Osteocyte (in vitro differentiated cells): ENCODE measurements at regions not wholly inside any gene's neighbourhood (a gene's known extent, or its start where the extent isn't known, plus 50 kb on each side); places are given as distances from the start of the nearest gene placed in this dataset.

ENCODE experiments used
- DNase-seq: peaks from one replicate; pipeline ENCODE4 v3.0.0; 2021; ENCODE audit warnings: mixed read lengths; ENCODE audit not compliant: unreplicated experiment; ENCODE audit errors: extremely low spot score
- H3K27ac Mint-ChIP-seq: one replicate; pipeline ENCODE4 v1.8.0; 2021; ENCODE audit warnings: mild to moderate bottlenecking, mixed read lengths; ENCODE audit not compliant: unreplicated experiment
- H3K27me3 Mint-ChIP-seq: one replicate; pipeline ENCODE4 v1.8.0; 2021; ENCODE audit warnings: mixed read lengths; ENCODE audit not compliant: unreplicated experiment
- H3K36me3 Mint-ChIP-seq: one replicate; pipeline ENCODE4 v1.8.0; 2021; ENCODE audit warnings: mixed read lengths; ENCODE audit not compliant: unreplicated experiment
- H3K4me1 Mint-ChIP-seq: one replicate; pipeline ENCODE4 v1.8.0; 2021; ENCODE audit warnings: mixed read lengths; ENCODE audit not compliant: unreplicated experiment
- H3K4me3 Mint-ChIP-seq: one replicate; pipeline ENCODE4 v1.8.0; 2021; ENCODE audit warnings: mild to moderate bottlenecking, moderate library complexity, mixed read lengths; ENCODE audit not compliant: unreplicated experiment
- H3K9me3 Mint-ChIP-seq: one replicate; pipeline ENCODE4 v1.8.0; 2021; ENCODE audit warnings: mixed read lengths; ENCODE audit not compliant: unreplicated experiment
- TF ChIP-seq, protein P1 (sequence below): fragments of 200-600 bp; sonication (generic); IDR thresholded peaks from 2 replicates; pipeline ENCODE4 v1.5.0; 2021; ENCODE audit warnings: antibody characterized with exemption, mild to moderate bottlenecking, moderate library complexity

GRCh38 chr5:159504857-159505304, 174.6 kb upstream of the IL12B start:
- Mint-ChIP-seq H3K4me1 (peaks cover 34% of the 10 kb centered on the region), H3K27ac (peak overlapping the region; percentile 61), H3K27me3 (no peaks in the 10 kb centered on the region), H3K36me3 (peaks cover 2% of the 10 kb centered on the region), H3K4me3 (no peak overlapping the region), H3K9me3 (no peaks in the 10 kb centered on the region)
- no peak for DNase-seq
- TF ChIP-seq, protein P1, sequence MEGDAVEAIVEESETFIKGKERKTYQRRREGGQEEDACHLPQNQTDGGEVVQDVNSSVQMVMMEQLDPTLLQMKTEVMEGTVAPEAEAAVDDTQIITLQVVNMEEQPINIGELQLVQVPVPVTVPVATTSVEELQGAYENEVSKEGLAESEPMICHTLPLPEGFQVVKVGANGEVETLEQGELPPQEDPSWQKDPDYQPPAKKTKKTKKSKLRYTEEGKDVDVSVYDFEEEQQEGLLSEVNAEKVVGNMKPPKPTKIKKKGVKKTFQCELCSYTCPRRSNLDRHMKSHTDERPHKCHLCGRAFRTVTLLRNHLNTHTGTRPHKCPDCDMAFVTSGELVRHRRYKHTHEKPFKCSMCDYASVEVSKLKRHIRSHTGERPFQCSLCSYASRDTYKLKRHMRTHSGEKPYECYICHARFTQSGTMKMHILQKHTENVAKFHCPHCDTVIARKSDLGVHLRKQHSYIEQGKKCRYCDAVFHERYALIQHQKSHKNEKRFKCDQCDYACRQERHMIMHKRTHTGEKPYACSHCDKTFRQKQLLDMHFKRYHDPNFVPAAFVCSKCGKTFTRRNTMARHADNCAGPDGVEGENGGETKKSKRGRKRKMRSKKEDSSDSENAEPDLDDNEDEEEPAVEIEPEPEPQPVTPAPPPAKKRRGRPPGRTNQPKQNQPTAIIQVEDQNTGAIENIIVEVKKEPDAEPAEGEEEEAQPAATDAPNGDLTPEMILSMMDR, result no peak

GRCh38 chr5:159507055-159507454, 176.8 kb upstream of the IL12B start:
- Mint-ChIP-seq H3K27ac (no peak overlapping the region), H3K27me3 (no peaks in the 10 kb centered on the region), H3K4me1 (peaks cover 53% of the 10 kb centered on the region)

DNA sequence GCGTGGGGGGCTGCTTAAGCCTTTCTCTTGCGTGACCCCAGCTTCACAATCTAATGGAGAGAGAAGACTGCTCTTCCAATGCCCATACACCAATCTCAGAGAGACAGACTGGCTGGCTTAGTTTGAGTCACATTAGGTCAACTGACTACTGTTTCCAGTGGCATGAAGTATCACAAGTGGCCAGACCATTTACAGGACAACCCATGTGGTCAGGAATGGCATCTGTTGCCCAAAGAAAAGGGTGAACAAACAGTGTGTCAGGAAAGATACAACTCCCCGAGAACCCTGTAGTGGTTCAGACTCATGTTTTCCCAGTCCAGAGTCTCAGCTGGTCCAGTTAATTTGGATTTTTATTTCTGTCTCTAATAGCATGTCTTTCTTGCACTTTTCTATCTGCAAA, 177.4 kb upstream of the IL12B start:
- peaks cover 53% of the 10 kb centered on the region for H3K4me1 Mint-ChIP-seq
- TF ChIP-seq, protein P1, result no peak
- DNase-seq, result no peak
- no peak overlapping the region for H3K4me3 Mint-ChIP-seq
- H3K36me3 Mint-ChIP-seq, result no peaks in the 10 kb centered on the region
- no peak overlapping the region for H3K27ac Mint-ChIP-seq
- H3K9me3 Mint-ChIP-seq, result no peaks in the 10 kb centered on the region
- no peaks in the 10 kb centered on the region for H3K27me3 Mint-ChIP-seq

More at GRCh38 chr5:159507055-159507454, 176.8 kb upstream of the IL12B start:
- DNase-seq, result no peak
- no peaks in the 10 kb centered on the region for H3K36me3 Mint-ChIP-seq
- no peak overlapping the region for H3K4me3 Mint-ChIP-seq
- H3K9me3 Mint-ChIP-seq, result no peaks in the 10 kb centered on the region
- TF ChIP-seq, protein P1, result no peak

GRCh38 chr5:159508344-159508743, 178.1 kb upstream of the IL12B start:
- TF ChIP-seq, protein P1, result no peak
- no peak for DNase-seq
- Mint-ChIP-seq H3K4me3 (no peak overlapping the region), H3K9me3 (no peaks in the 10 kb centered on the region), H3K27ac (no peak overlapping the region), H3K27me3 (no peaks in the 10 kb centered on the region), H3K4me1 (peaks cover 53% of the 10 kb centered on the region), H3K36me3 (no peaks in the 10 kb centered on the region)

- H3K27me3 Mint-ChIP-seq, result peaks cover 3% of the 10 kb centered on the region
- peak overlapping the region; percentile 68 for H3K27ac Mint-ChIP-seq
- no peaks in the 10 kb centered on the region for H3K36me3 Mint-ChIP-seq
- DNase-seq, result no peak
- peaks cover 53% of the 10 kb centered on the region for H3K4me1 Mint-ChIP-seq
- TF ChIP-seq, protein P1, result no peak
- no peak overlapping the region for H3K4me3 Mint-ChIP-seq
- no peaks in the 10 kb centered on the region for H3K9me3 Mint-ChIP-seq
Observed at GRCh38 chr5:159509002-159509660, 178.8 kb upstream of the IL12B start.
